ENCODE measurements at regions not wholly inside any gene's neighbourhood (a gene's known extent, or its start where the extent isn't known, plus 50 kb on each side); places are given as distances from the start of the nearest gene placed in this dataset.

GRCh38 chr5:30183795-30184194 lies 1009.7 kb upstream of the CDH6 start:
- TF ChIP-seq CTCF (IDR thresholded peaks at IDR 0.05) (no peak), EP300 (IDR thresholded peaks at IDR 0.05) (no peak), POLR2A (IDR thresholded peaks at IDR 0.05) (no peak)

All from ovary (tissue), 3 donors.